SK-N-MC (cell line): ENCODE measurements at regions not wholly inside any gene's neighbourhood (a gene's known extent, or its start where the extent isn't known, plus 50 kb on each side); places are given as distances from the start of the nearest gene placed in this dataset.

Source experiments
- DNase-seq: peaks from one replicate; pipeline ENCODE4 v3.0.0-alpha.2; 2011; ENCODE audit warnings: low read depth, low spot score
- H3K27ac ChIP-seq: fragments of 200-600 bp; sonication (generic); 2 replicates; pipeline ENCODE4 v1.5.1; 2016; ENCODE audit warnings: mixed run types
- H3K36me3 ChIP-seq: fragments of 200-600 bp; sonication (generic); 2 replicates; pipeline ENCODE4 v1.6.1; 2017; ENCODE audit warnings: antibody characterized with exemption, low read length, mixed read lengths; ENCODE audit not compliant: insufficient read depth
- H3K4me3 ChIP-seq: fragments of 200-600 bp; sonication (generic); 2 replicates; pipeline ENCODE4 v1.5.1; 2016
- H3K9ac ChIP-seq: fragments of 200-600 bp; sonication (generic); 2 replicates; pipeline ENCODE4 v1.8.0; 2017; ENCODE audit warnings: mixed run types, mixed read lengths; ENCODE audit not compliant: insufficient read length
- H3K9me3 ChIP-seq: fragments of 200-600 bp; sonication (generic); 2 replicates; pipeline ENCODE4 v1.6.1; 2017; ENCODE audit warnings: low read depth, mild to moderate bottlenecking, antibody characterized with exemption, low read length, moderate library complexity, mixed read lengths
- EZH2 ChIP-seq: fragments of 200-600 bp; sonication (generic); IDR thresholded peaks from one replicate; pipeline ENCODE4 v1.6.1; 2017; ENCODE audit warnings: antibody characterized with exemption
- FOXP2 ChIP-seq: optimal IDR thresholded peaks from 2 replicates; pipeline ENCODE3; 2011; ENCODE audit warnings: mild to moderate bottlenecking, moderate library complexity; ENCODE audit not compliant: insufficient read depth; ENCODE audit errors: extremely low read length, control extremely low read depth
- POLR2AphosphoS5 ChIP-seq: IDR thresholded peaks from 2 replicates; pipeline ENCODE4 v1.6.1; 2012; ENCODE audit warnings: mild to moderate bottlenecking, low read depth, low read length, borderline replicate concordance

- Histone ChIP-seq H3K36me3 (no peaks in the 10 kb centered on the region), H3K4me3 (no peak overlapping the region), H3K27ac (no peak overlapping the region), H3K9ac (no peak overlapping the region), H3K9me3 (no peaks in the 10 kb centered on the region)
- no peak for DNase-seq
- no peak for TF ChIP-seq FOXP2
- TF ChIP-seq EZH2: no peak
- TF ChIP-seq POLR2AphosphoS5: no peak
Measured at GRCh38 chr2:191773136-191773535, 73.8 kb downstream of the CAVIN2 start.

DNA sequence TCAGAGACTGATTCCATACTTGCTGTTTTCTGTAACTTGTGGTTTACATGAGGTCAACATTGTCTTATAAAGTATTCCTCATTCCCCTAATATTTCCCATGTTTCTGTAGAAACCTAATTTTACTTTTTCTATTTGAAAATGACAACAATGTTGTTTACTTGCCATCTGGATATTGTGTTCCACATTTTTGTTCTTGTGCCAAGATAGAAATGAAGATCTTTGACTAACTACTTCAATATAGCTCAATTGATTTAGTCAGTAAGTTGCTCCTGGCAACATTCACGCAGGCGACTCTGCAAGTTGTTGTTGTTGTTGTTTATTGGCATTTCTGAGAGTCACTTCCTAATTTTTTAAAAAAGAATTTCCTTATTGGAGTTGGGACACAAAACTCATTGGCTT is 69.5 kb downstream of the CAVIN2 start:
- Histone ChIP-seq H3K27ac (no peak overlapping the region), H3K9ac (no peak overlapping the region), H3K4me3 (no peak overlapping the region), H3K36me3 (no peaks in the 10 kb centered on the region), H3K9me3 (no peaks in the 10 kb centered on the region)
- no peak for TF ChIP-seq POLR2AphosphoS5
- TF ChIP-seq FOXP2: no peak
- TF ChIP-seq EZH2: no peak
- no peak for DNase-seq

DNA sequence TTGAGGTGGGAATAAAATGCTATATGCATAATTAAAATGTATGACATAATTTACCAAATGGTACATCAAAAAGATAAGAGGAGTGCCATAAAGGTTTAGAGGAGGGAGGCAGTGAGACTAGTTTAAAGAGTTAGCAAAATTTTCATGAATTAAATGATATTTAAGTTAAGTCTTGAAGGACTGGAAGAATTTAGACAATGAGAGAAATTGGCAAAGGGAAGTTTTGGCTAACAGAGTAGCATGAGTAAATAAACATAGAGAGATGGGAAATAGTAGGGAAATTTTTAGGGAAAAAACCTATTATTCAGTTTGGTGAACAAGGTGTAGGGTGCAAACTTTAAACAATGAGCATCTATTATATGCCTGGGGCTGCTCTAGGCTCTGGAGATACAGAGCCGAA is 68.8 kb downstream of the CAVIN2 start:
- H3K9ac ChIP-seq: no peak overlapping the region
- TF ChIP-seq FOXP2 (no peak), POLR2AphosphoS5 (no peak), EZH2 (no peak)

GRCh38 chr2:191782351-191782750 is 64.5 kb downstream of the CAVIN2 start:
- Histone ChIP-seq H3K9ac (no peak overlapping the region), H3K4me3 (no peak overlapping the region), H3K36me3 (no peaks in the 10 kb centered on the region), H3K9me3 (no peaks in the 10 kb centered on the region), H3K27ac (no peak overlapping the region)
- no peak for DNase-seq
- no peak for TF ChIP-seq FOXP2
- no peak for TF ChIP-seq EZH2
- TF ChIP-seq POLR2AphosphoS5: no peak

More for the DNA sequence above, 68.8 kb downstream of the CAVIN2 start:
- H3K36me3 ChIP-seq: no peaks in the 10 kb centered on the region
- DNase-seq: no peak
- H3K4me3 ChIP-seq: no peak overlapping the region
- no peak overlapping the region for H3K27ac ChIP-seq
- H3K9me3 ChIP-seq: no peaks in the 10 kb centered on the region

DNA sequence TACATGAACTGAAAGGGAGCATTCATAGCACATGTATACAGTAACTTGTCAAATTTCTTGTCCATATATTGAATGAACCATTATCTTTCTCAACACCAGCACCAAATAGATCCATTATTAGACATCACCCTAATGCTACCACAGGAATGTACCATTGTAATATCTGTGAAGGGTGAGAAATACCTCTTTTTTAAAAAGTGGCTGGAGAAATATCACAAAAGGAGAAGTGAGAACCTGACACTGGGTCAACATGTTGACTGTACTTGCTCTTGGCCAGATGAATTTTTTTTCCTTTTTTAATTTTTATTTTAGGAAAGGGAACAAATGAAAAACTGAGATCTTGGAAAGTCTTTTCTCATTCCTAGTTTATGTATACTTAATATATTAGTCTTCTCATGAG is 63.5 kb downstream of the CAVIN2 start:
- no peaks in the 10 kb centered on the region for H3K9me3 ChIP-seq
- TF ChIP-seq POLR2AphosphoS5 (no peak), FOXP2 (no peak), EZH2 (no peak)
- no peak overlapping the region for H3K4me3 ChIP-seq
- H3K27ac ChIP-seq: no peak overlapping the region
- H3K9ac ChIP-seq: no peak overlapping the region
- no peaks in the 10 kb centered on the region for H3K36me3 ChIP-seq
- no peak for DNase-seq
